ENCODE measurements at regions not wholly inside any gene's neighbourhood (a gene's known extent, or its start where the extent isn't known, plus 50 kb on each side); places are given as distances from the start of the nearest gene placed in this dataset.

GRCh38 chr18:8478968-8479370 is 130.3 kb upstream of the RAB12 start:
- no peak overlapping the region for H3K27ac ChIP-seq
- intact Hi-C loops (cut with DNase I) = no loop called here
- no peaks in the 10 kb centered on the region for H3K4me1 ChIP-seq (replicated peaks in 1 of 2)
- H3K4me3 ChIP-seq = no peak overlapping the region
- no peak for TF ChIP-seq POLR2A (IDR thresholded peaks at IDR 0.05)
- H3K36me3 ChIP-seq (replicated peaks in 1 of 2) = no peaks in the 10 kb centered on the region
- no peaks in the 10 kb centered on the region for H3K9me3 ChIP-seq (replicated peaks in 1 of 3)
- H3K27me3 ChIP-seq = no peaks in the 10 kb centered on the region
- WGBS, 4 donors = 78 to 88% (median 83%) methylated on average over 9 to 11 of the region's 11 CpGs
- DNase-seq = no peak

- H3K27me3 ChIP-seq = no peaks in the 10 kb centered on the region
- no peak for DNase-seq
- TF ChIP-seq POLR2A (IDR thresholded peaks at IDR 0.05) (no peak), CTCF (IDR thresholded peaks at IDR 0.05) (no peak)
- WGBS, 4 donors = 74 to 81% (median 79%) methylated on average over 12 to 15 of the region's 15 CpGs
- intact Hi-C loops (cut with DNase I) = no loop called here
- no peak overlapping the region for H3K4me3 ChIP-seq
- no peak overlapping the region for H3K27ac ChIP-seq
- no peaks in the 10 kb centered on the region for H3K4me1 ChIP-seq (replicated peaks in 1 of 2)
- H3K9me3 ChIP-seq (replicated peaks in 1 of 3) = no peaks in the 10 kb centered on the region
- H3K36me3 ChIP-seq (replicated peaks in 1 of 2) = no peaks in the 10 kb centered on the region
These were observed 129.4 kb upstream of the RAB12 start for GRCh38 chr18:8479789-8480188.

GRCh38 chr18:8480506-8481328 is 128.5 kb upstream of the RAB12 start:
- Histone ChIP-seq H3K27me3 (no peaks in the 10 kb centered on the region), H3K4me3 (no peak overlapping the region), H3K36me3 (replicated peaks in 1 of 2) (no peaks in the 10 kb centered on the region), H3K9me3 (replicated peaks in 1 of 3) (no peaks in the 10 kb centered on the region), H3K27ac (no peak overlapping the region), H3K4me1 (replicated peaks in 1 of 2) (no peaks in the 10 kb centered on the region)
- WGBS, 4 donors = 51 to 57% (median 54%) methylated on average over 16 of the region's 16 CpGs
- DNase-seq = peak; percentile 28 to 75 (median 37)
- TF ChIP-seq CTCF (IDR thresholded peaks at IDR 0.05) (peak in 5 of 6 experiments; percentile 36 to 57 (median 45)), POLR2A (IDR thresholded peaks at IDR 0.05) (no peak)
- intact Hi-C loops (cut with DNase I) = no loop called here

GRCh38 chr18:8484951-8485350 is 124.3 kb upstream of the RAB12 start:
- H3K4me1 ChIP-seq (replicated peaks in 1 of 2) = no peaks in the 10 kb centered on the region
- H3K27ac ChIP-seq = no peak overlapping the region
- WGBS, 4 donors = 77 to 86% (median 80%) methylated on average over 9 of the region's 9 CpGs
- intact Hi-C loops (cut with DNase I) = no loop called here
- no peak overlapping the region for H3K4me3 ChIP-seq
- no peaks in the 10 kb centered on the region for H3K9me3 ChIP-seq (replicated peaks in 1 of 3)
- H3K27me3 ChIP-seq = no peaks in the 10 kb centered on the region
- no peak for DNase-seq
- no peaks in the 10 kb centered on the region for H3K36me3 ChIP-seq (replicated peaks in 1 of 2)
- no peak for TF ChIP-seq POLR2A (IDR thresholded peaks at IDR 0.05)
- no peak for TF ChIP-seq CTCF (IDR thresholded peaks at IDR 0.05)

GRCh38 chr18:8489761-8490160 is 119.5 kb upstream of the RAB12 start:
- no peak overlapping the region for H3K27ac ChIP-seq
- H3K4me3 ChIP-seq = no peak overlapping the region
- intact Hi-C loops (cut with DNase I) = no loop called here
- no peaks in the 10 kb centered on the region for H3K9me3 ChIP-seq (replicated peaks in 1 of 3)
- H3K36me3 ChIP-seq (replicated peaks in 1 of 2) = no peaks in the 10 kb centered on the region
- no peak for DNase-seq
- no peaks in the 10 kb centered on the region for H3K27me3 ChIP-seq
- 84 to 88% (median 87%) methylated on average over 5 of the region's 5 CpGs for WGBS, 4 donors
- no peaks in the 10 kb centered on the region for H3K4me1 ChIP-seq (replicated peaks in 1 of 2)
- TF ChIP-seq CTCF (IDR thresholded peaks at IDR 0.05) = no peak
- TF ChIP-seq POLR2A (IDR thresholded peaks at IDR 0.05) = no peak
